ENCODE measurements at regions not wholly inside any gene's neighbourhood (a gene's known extent, or its start where the extent isn't known, plus 50 kb on each side); places are given as distances from the start of the nearest gene placed in this dataset.
"Not testable (repeated sequence)": the region's sequence is repeated elsewhere in the genome, so short reads cannot be mapped to it uniquely, and the experiment has no call there.

DNA sequence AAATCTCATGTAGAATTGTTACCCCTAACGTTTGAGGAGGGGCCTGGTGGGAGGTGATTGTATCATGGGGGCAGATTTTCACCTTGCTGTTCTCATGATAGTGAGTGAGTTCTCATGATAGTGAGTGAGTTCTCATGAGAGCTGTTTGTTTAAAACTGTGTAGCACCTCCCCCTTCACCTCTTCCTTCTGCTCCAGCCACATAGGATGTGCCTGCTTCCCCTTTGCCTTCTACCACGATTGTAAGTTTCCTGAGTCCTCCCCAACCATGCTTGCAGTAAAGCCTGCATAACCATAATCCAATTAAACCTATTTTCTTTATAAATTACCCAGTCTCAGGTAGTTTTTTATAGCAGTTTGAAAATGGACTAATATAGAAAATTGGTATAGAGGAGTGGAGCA, 1783.7 kb upstream of the CDH9 start:
- no peak for DNase-seq

DNA sequence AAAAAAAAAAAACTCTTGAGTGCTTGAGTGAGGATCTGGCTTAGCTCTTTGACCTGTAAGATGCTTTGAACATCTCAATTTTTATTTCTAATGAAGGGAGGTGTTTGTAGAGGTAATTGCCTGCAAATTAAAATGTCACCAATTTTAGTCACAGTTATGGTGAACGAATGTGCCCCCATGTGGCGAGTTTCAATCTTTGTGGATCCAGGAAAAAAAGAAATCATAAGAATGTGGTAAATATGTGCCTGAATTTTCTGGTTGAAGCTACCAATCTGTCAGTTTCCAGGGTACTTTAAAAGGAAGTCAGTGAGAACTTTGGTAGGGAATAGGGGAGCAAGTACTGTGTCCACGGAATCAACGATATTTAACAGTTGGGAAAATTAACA, 1772.4 kb upstream of the CDH9 start:
- DNase-seq, result no peak

DNA sequence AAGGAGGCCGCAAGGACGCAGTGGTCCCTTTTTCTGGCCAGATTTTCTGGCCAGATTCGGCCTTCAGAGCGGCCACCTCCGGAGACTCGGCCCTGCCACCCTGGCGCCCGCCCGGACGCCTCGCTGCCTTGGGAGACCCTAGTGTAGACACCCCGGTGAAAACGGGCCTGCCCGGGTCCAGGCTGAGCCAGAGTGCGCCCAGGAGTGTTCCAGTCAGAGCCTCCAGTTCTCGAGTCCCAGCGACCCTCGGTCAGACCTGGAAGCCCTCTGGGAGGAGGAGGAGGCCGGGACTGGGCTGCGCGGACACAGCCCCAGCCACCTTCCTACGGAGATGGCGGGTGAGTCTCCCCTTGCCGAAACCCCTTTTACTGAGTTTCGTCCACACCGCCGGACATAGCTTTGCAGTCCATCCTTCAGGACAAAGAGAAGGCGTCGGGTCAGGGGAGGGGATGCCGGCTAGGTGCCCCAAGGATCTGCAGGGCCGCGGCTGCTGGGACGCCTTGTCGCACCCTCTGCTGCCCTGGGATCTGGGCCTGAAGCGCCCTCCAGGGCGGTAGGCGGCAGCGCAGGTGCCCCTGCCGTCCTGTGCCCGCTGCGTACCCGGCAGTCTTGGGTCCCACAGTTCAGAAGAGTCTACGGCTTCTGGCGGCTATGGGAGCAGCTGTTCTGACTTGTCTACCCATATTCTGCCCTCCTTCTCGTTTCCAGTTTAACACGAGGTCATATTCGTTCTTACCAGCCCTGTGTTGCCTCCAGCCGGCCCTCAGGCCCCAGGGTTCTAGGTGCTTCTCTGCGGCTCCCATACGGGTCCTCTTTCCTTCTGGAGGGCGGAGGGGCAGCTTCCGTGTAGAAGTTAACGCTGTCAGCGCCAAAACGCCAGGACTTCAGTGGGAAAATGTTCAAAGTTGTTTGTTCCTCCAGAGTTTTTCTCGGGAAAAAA, 1771.7 kb upstream of the CDH9 start:
- DNase-seq, result no peak

- DNase-seq, result no peak
These were observed 1770.8 kb upstream of the CDH9 start for GRCh38 chr5:28808967-28809810.

- no peak for DNase-seq
These were observed 1768.9 kb upstream of the CDH9 start for GRCh38 chr5:28807195-28807729.

DNA sequence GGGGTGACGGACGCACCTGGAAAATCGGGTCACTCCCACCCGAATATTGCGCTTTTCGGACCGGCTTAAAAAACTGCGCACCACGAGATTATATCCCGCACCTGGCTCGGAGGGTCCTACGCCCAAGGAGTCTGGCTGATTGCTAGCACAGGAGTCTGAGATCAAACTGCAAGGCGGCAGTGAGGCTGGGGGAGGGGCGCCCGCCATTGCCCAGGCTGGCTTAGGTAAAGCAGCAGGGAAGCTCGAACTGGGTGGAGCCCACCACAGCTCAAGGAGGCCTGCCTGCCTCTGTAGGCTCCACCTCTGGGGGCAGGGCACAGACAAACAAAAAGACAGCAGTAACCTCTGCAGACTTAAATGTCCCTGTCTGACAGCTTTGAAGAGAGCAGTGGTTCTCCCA, 1760.6 kb upstream of the CDH9 start:
- not testable (repeated sequence) for DNase-seq

GRCh38 chr5:28788954-28789353, 1750.6 kb upstream of the CDH9 start:
- DNase-seq, result no peak

GRCh38 chr5:28780083-28780692, 1741.8 kb upstream of the CDH9 start:
- no peak for DNase-seq

- DNase-seq, result no peak
These were observed 1740.9 kb upstream of the CDH9 start for GRCh38 chr5:28779161-28779754.

DNA sequence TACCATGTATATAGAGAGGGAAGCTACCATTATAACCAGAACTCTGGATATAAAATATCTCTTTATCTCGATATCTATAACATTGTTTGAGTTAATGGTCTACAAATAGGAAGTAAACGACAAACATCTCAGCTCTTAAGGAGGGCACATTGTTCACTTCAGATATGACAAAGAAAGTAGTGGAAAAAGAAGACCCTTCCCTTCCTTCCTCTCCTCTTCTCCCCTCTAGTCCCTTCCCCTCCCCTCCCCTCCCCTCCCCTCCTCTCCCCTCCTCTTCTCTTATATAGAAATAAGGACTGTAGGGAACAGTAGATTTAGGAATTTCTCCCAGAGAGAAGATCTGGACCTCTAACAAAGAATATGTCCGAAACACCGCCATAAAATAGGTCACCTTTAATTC, 1731.9 kb upstream of the CDH9 start:
- DNase-seq, result no peak

DNA sequence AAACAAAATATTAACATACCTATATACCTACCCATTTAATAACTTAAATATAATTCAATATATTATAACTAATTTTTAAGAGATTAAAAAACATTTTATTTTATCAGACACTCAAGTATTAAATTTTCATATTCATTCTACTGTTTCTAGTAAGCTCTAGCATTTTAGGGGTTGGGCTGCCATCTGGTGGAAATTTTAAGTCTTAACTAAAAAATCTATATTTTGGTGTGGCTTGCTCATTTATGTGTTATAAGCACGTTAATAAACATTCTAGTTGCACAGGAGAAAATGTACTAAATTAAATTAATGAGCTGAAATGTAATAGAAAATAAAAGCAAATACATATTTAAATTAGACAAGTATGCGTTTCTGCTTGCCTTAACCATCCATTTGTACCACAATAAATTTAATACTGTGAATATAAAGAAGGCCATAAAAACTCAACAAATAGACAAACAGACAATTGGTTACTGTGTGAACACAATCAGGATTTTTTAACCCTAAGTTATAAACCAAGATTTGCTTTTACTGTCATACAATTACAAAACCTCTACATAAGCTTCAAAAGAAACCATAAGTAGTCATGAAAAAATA, 1728.3 kb upstream of the CDH9 start:
- DNase-seq, result peak; percentile 37

DNA sequence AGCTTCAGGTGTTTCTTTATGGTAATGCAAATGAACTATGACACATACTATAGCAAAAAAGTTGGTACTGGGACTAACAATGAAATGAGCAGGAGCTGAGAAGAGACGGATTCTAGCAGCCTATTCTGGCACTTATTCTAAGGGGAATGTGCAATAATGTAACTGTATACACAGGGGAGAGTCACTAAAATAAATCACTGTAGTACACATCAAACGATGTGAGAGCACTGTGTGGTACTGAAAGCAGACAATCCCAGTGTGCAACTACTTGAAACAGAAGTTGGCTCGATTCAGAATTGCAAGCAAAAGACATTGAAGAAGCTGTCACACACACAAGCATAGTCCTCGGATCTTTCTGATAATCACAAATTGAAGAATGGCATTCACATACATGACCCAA, 1713.0 kb upstream of the CDH9 start:
- DNase-seq, result no peak

DNA sequence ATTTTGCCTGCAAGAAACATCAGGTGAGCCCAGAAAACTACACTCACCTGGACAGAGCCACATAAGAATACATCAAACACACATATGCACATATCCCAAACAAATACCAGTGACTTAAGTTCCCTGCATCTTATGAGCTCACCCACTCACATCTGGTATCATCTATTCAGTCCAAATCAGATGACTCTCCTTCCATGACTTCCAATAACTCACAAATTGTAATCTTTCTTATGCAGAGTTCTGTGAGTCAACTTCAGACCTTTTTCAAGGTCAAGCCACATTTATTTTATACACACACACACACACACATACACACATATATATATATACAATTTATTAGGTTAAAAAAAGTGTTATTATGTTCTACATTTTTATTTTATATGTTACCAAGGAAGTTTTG, 1711.9 kb upstream of the CDH9 start:
- no peak for DNase-seq

DNA sequence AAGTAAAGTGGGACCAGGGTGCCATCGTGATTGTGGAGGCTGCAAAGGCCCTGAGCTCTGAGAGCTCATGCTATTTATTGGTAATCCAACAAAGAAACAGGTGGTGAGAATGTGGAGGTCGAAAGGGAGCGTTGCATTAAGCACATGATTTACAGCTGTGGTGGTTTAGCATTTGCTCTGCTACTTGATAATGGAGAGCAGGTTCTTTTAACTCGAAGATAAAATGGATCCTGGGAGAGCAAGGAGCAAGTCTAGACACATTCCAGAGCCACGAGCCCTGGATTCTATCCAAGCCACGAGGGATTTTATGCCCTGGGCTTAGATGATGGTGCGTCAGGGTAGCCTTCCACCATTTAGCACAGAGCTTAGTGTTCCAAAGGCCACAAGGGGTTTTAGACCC, 1710.1 kb upstream of the CDH9 start:
- no peak for DNase-seq

DNA sequence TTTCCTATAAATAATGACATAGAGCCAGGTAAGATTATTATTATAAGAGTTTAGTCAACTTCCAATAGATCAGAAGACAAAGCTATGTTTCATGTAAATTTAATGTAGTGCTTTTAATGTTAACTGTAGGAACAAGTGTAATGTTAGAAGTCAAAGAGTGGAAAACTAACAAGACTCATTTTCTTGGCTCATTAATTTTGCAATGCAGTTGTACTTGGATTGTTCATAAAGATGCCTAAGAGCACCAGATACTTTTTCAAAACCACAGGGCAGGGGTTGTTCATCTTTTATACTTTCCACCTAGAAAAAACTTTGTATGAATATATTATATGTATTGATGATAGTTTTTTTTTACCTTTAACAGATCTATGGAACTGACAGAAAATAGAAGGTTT, 1705.3 kb upstream of the CDH9 start:
- DNase-seq, result no peak

- no peak for DNase-seq
These were observed 1704.8 kb upstream of the CDH9 start for GRCh38 chr5:28743025-28743715.

DNA sequence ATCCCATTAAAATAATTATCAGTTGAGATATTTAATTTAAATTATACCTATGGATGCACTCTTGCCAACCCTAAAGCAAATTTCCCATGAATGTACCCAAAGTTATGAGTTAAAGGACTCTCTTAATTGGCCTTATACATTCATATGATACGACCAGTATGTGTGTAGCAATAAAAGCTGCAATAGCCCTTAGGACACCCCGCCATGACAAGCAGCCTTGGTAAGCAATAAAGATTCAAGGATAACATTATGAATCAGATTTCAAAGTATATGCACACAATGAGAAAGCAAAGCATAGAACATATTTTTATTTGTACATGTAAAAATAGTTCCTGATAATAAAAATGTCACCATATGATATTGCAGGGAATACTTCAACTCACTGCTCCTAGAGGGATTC, 1699.3 kb upstream of the CDH9 start:
- no peak for DNase-seq

DNA sequence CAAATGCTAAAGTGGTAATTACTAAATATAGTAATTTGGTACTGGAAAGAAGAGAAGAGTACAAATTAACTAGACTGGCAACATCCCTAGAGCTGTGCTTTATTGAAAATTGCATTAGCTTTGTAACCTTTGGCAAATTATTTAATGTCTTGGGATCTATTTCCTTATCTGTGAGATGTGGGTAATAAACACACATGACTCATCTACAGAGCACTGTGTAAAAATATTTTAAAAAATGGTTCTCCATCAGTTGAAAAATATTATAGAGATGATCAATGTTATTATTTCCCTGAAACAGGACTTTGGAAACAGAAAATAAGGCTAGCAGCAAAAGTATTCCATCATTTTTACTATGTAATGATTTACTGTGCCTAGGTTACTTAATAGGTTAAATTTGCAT, 1698.8 kb upstream of the CDH9 start:
- no peak for DNase-seq

DNA sequence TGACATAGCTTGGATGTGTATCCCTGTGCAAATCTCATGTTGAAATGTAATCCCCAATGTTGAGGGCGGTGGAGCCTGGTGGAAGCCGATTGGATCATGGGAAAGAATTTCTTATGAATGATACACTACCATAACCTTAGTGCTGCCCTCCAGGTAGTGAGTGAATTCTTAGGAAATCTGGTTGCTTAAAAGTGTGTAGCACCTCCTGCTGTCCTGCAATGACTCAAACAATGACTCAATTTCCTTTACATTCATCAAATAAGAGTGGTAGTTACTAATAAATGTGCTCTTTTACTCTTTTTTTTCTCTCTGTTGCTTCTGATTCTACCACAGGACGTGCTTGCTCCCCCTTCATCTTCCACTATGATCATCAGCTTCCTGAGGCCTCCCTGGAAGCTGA, 1696.0 kb upstream of the CDH9 start:
- no peak for DNase-seq

DNA sequence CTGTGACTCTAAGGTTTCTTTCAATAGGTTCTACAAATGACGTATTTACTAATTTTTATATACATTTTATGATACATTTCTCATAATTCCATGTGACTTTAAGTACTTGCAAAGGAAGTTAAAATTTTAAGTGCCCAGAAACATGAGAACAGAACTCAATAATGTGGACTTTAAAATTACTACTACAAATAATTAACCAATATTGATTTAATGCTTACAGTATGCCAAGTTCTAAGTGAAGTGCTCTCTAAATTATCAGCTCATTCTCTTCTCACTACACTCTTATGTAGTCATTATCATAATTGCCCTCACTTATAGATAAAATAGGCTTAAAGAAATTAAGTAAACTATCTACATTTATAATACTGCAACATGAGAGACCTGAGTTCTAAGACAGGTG, 1690.7 kb upstream of the CDH9 start:
- no peak for DNase-seq

GRCh38 chr5:28726815-28727214, 1688.4 kb upstream of the CDH9 start:
- no peak for DNase-seq

DNA sequence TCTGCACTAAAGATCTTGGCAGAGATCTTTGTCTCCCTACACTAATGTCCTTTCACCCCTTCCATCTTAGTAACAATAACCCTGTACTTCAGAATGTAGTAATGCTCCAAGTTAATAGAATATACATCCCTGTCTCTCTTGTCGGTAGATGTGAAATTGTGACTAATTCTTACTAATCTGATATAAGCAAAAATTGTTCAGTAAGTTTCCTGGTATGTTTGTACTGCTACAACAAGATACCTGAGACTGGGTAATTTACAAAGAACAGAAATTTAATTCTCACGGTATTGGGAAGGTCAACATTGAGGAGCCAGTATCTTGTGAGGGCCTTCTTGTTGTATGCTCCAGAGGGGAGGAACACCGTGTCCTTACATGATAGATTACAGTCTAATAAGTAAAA, 1686.6 kb upstream of the CDH9 start:
- no peak for DNase-seq

All from NCI-H446 treated with DMSO at 0.1 percent for 48 hours (cell line).